ENCODE measurements at regions not wholly inside any gene's neighbourhood (a gene's known extent, or its start where the extent isn't known, plus 50 kb on each side); places are given as distances from the start of the nearest gene placed in this dataset.

DNA sequence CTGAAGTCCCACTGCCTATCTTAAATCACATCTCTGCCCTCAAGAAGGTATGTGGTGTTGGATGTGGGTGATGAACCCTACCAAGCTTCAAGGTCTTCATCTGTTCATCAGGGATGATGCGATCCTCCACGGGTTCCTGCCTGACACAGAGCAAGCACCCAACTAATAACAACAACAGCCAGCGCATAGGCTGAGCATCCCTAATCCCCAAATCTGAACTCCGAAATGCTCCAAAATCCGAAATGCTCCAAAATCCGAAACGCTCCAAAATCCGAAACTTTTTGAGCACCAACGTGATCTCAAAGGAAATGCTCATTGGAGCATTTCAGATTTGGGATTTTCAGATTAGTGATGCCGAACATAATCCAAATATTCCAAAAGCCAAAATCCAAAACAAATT, 238.9 kb upstream of the SDK2 start:
- no peaks in the 10 kb centered on the region for H3K36me3 ChIP-seq (ENCODE audit: insufficient read depth, low read depth, low read length)
- H3K27ac ChIP-seq (ENCODE audit: low read length), result no peak overlapping the region
- H3K9me3 ChIP-seq (ENCODE audit: insufficient read depth, low read depth, low read length), result no peaks in the 10 kb centered on the region
- no peaks in the 10 kb centered on the region for H3K4me1 ChIP-seq (ENCODE audit: insufficient read depth, low read length)
- no peak overlapping the region for H3K9ac ChIP-seq (ENCODE audit: low read depth, low read length)
- H3K4me3 ChIP-seq (ENCODE audit: low read length), result no peak overlapping the region
- peaks cover 6% of the 10 kb centered on the region; the same call in 1 of the 2 replicates for H3K27me3 ChIP-seq (ENCODE audit: insufficient read depth, low read length)

GRCh38 chr17:73887739-73888138, 243.5 kb upstream of the SDK2 start:
- Histone ChIP-seq H3K36me3 (ENCODE audit: insufficient read depth, low read depth, low read length) (no peaks in the 10 kb centered on the region), H3K27me3 (ENCODE audit: insufficient read depth, low read length) (no peaks in the 10 kb centered on the region; the same call in 1 of the 2 replicates), H3K4me3 (ENCODE audit: low read length) (no peak overlapping the region), H3K4me1 (ENCODE audit: insufficient read depth, low read length) (no peaks in the 10 kb centered on the region), H3K27ac (ENCODE audit: low read length) (no peak overlapping the region), H3K9me3 (ENCODE audit: insufficient read depth, low read depth, low read length) (no peaks in the 10 kb centered on the region), H3K9ac (ENCODE audit: low read depth, low read length) (no peak overlapping the region)

DNA sequence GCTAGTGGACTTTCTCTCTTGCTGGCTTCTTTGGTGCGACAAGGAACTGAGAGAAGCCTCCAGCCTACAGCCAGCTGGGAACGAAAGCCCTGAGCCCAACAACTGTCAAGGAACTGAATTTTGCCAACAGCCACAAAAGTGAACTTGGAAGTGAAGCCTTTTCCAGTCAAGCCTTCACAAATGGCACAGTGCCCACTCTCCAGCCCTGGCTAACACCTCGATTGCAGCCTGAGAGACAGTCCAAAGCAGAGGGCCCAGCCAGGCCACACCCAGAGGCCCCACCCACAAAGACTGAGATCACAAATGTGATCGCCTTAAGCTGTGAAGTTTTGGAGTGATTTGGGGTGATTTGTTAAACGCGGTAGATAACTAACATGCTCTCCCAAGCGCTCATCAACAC, 244.6 kb upstream of the SDK2 start:
- Histone ChIP-seq H3K9ac (ENCODE audit: low read depth, low read length) (no peak overlapping the region), H3K36me3 (ENCODE audit: insufficient read depth, low read depth, low read length) (no peaks in the 10 kb centered on the region), H3K4me3 (ENCODE audit: low read length) (no peak overlapping the region), H3K9me3 (ENCODE audit: insufficient read depth, low read depth, low read length) (no peaks in the 10 kb centered on the region), H3K4me1 (ENCODE audit: insufficient read depth, low read length) (no peaks in the 10 kb centered on the region), H3K27me3 (ENCODE audit: insufficient read depth, low read length) (no peaks in the 10 kb centered on the region; the same call in 1 of the 2 replicates), H3K27ac (ENCODE audit: low read length) (no peak overlapping the region)

DNA sequence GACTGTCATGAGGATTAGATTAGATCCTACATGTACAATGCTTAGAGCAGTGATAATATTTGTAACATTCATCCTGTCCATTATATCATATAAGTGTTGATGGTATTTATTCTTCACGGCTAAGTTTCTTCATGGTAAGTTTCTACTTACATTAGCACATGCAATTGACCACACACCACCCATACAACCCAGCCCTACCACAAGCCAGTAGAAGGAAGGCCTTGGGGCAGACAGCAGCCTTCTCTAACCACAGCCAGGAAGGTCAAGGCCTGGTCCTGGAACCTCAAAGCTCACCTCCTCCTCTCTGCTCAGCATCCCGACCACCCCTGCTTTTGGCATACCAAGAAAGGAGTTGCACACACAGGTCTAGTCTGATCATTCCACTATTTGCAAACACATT, 245.2 kb upstream of the SDK2 start:
- Histone ChIP-seq H3K36me3 (ENCODE audit: insufficient read depth, low read depth, low read length) (no peaks in the 10 kb centered on the region), H3K27ac (ENCODE audit: low read length) (no peak overlapping the region), H3K9ac (ENCODE audit: low read depth, low read length) (no peak overlapping the region), H3K4me3 (ENCODE audit: low read length) (no peak overlapping the region), H3K9me3 (ENCODE audit: insufficient read depth, low read depth, low read length) (no peaks in the 10 kb centered on the region), H3K27me3 (ENCODE audit: insufficient read depth, low read length) (peaks cover 1% of the 10 kb centered on the region; the same call in 1 of the 2 replicates), H3K4me1 (ENCODE audit: insufficient read depth, low read length) (no peaks in the 10 kb centered on the region)

GRCh38 chr17:73890831-73891405, 246.7 kb upstream of the SDK2 start:
- no peak overlapping the region for H3K4me3 ChIP-seq (ENCODE audit: low read length)
- no peak overlapping the region for H3K27ac ChIP-seq (ENCODE audit: low read length)
- H3K27me3 ChIP-seq (ENCODE audit: insufficient read depth, low read length), result peaks cover 14% of the 10 kb centered on the region; the same call in 1 of the 2 replicates
- H3K36me3 ChIP-seq (ENCODE audit: insufficient read depth, low read depth, low read length), result no peaks in the 10 kb centered on the region
- no peak overlapping the region for H3K9ac ChIP-seq (ENCODE audit: low read depth, low read length)
- H3K4me1 ChIP-seq (ENCODE audit: insufficient read depth, low read length), result no peaks in the 10 kb centered on the region
- no peaks in the 10 kb centered on the region for H3K9me3 ChIP-seq (ENCODE audit: insufficient read depth, low read depth, low read length)

DNA sequence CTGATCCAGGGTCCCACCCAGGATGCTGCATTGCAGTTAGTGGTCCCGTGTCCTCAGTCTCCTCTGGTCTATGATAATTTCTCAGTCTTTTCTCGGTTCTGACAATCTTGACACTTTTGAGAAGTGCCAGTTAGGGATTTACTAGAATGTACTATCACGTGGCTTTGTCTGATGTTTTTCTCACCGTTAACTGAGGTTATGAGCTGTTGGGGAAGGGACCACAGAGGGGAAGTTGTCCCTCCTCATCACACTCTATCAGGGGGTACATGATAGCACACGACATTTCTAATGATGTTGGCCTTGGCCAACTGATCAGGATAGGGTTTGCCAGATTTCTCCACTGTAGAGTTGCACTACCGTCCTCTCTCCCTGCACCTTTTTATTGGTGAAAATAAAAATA, 250.9 kb upstream of the SDK2 start:
- no peak overlapping the region for H3K4me3 ChIP-seq (ENCODE audit: low read length)

GRCh38 chr17:73896966-73897365, 252.7 kb upstream of the SDK2 start:
- Histone ChIP-seq H3K27me3 (ENCODE audit: insufficient read depth, low read length) (peaks cover 72% of the 10 kb centered on the region), H3K9me3 (ENCODE audit: insufficient read depth, low read depth, low read length) (no peaks in the 10 kb centered on the region), H3K4me3 (ENCODE audit: low read length) (no peak overlapping the region), H3K27ac (ENCODE audit: low read length) (no peak overlapping the region), H3K4me1 (ENCODE audit: insufficient read depth, low read length) (no peaks in the 10 kb centered on the region; the same call in 1 of the 2 replicates), H3K36me3 (ENCODE audit: insufficient read depth, low read depth, low read length) (no peaks in the 10 kb centered on the region), H3K9ac (ENCODE audit: low read depth, low read length) (no peak overlapping the region)

More for the DNA sequence above, 250.9 kb upstream of the SDK2 start:
- Histone ChIP-seq H3K36me3 (ENCODE audit: insufficient read depth, low read depth, low read length) (no peaks in the 10 kb centered on the region), H3K4me1 (ENCODE audit: insufficient read depth, low read length) (no peaks in the 10 kb centered on the region), H3K27me3 (ENCODE audit: insufficient read depth, low read length) (peaks cover 54% of the 10 kb centered on the region), H3K9ac (ENCODE audit: low read depth, low read length) (no peak overlapping the region), H3K9me3 (ENCODE audit: insufficient read depth, low read depth, low read length) (no peaks in the 10 kb centered on the region), H3K27ac (ENCODE audit: low read length) (no peak overlapping the region)

- Histone ChIP-seq H3K4me1 (ENCODE audit: insufficient read depth, low read length) (peaks cover 5% of the 10 kb centered on the region; the same call in 1 of the 2 replicates), H3K27me3 (ENCODE audit: insufficient read depth, low read length) (peaks cover 96% of the 10 kb centered on the region), H3K27ac (ENCODE audit: low read length) (no peak overlapping the region), H3K9ac (ENCODE audit: low read depth, low read length) (no peak overlapping the region), H3K36me3 (ENCODE audit: insufficient read depth, low read depth, low read length) (no peaks in the 10 kb centered on the region), H3K4me3 (ENCODE audit: low read length) (no peak overlapping the region), H3K9me3 (ENCODE audit: insufficient read depth, low read depth, low read length) (no peaks in the 10 kb centered on the region)
Measured at GRCh38 chr17:73899839-73900238, 255.6 kb upstream of the SDK2 start.

GRCh38 chr17:73900516-73900915, 256.3 kb upstream of the SDK2 start:
- Histone ChIP-seq H3K36me3 (ENCODE audit: insufficient read depth, low read depth, low read length) (no peaks in the 10 kb centered on the region), H3K27ac (ENCODE audit: low read length) (no peak overlapping the region), H3K27me3 (ENCODE audit: insufficient read depth, low read length) (peaks cover 98% of the 10 kb centered on the region), H3K4me1 (ENCODE audit: insufficient read depth, low read length) (peaks cover 5% of the 10 kb centered on the region; the same call in 1 of the 2 replicates), H3K9ac (ENCODE audit: low read depth, low read length) (no peak overlapping the region), H3K4me3 (ENCODE audit: low read length) (no peak overlapping the region), H3K9me3 (ENCODE audit: insufficient read depth, low read depth, low read length) (no peaks in the 10 kb centered on the region)

- Histone ChIP-seq H3K9ac (ENCODE audit: low read depth, low read length) (no peak overlapping the region), H3K27me3 (ENCODE audit: insufficient read depth, low read length) (peaks cover 98% of the 10 kb centered on the region)
Measured at GRCh38 chr17:73901249-73901648, 257.0 kb upstream of the SDK2 start.

DNA sequence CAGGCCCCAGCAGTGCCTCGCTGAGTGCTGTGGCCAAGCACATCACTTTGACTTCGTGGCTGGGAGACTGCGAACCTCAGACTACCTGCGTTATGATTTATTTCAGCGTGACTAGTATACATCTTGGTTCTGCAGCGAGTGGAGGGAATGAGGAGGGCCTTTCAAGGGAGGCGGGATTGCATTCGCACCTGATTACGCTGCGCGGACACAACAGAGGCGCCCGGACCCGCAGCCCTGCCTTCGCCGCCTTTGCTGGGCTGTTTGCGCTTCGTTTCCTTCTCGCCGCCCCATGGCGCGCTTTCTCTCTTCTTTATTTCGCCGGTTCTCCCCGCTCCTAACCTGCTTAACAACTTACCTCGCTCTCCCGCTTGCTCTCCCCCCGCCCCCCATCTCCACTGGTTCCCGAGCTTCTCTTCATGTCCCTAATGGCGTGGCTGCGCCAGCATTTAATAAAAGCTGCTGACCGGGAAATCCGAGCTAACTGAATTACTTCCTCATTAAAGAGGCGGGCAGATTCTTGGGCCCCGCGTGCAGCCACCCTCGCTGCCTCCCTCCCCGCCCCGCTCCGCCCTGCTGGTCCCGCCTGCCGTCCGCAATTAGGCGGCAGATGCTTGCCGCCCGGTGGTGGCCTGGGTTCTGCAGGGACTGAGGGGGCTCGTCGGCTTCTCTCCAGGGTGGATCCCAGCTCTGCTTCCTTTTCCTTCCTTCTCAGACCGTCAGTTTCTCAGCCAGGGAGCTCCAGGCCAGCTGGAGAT, 257.6 kb upstream of the SDK2 start:
- Histone ChIP-seq H3K4me3 (ENCODE audit: low read length) (peak overlapping the region; percentile 69; the same call in 1 of the 2 replicates), H3K36me3 (ENCODE audit: insufficient read depth, low read depth, low read length) (no peaks in the 10 kb centered on the region), H3K4me1 (ENCODE audit: insufficient read depth, low read length) (peaks cover 5% of the 10 kb centered on the region; the same call in 1 of the 2 replicates), H3K27ac (ENCODE audit: low read length) (no peak overlapping the region), H3K9ac (ENCODE audit: low read depth, low read length) (peak overlapping the region; percentile 42; the same call in 1 of the 2 replicates), H3K27me3 (ENCODE audit: insufficient read depth, low read length) (peaks cover 98% of the 10 kb centered on the region), H3K9me3 (ENCODE audit: insufficient read depth, low read depth, low read length) (no peaks in the 10 kb centered on the region)

More at GRCh38 chr17:73901249-73901648, 257.0 kb upstream of the SDK2 start:
- Histone ChIP-seq H3K27ac (ENCODE audit: low read length) (no peak overlapping the region), H3K4me3 (ENCODE audit: low read length) (peak overlapping the region; percentile 69; the same call in 1 of the 2 replicates), H3K4me1 (ENCODE audit: insufficient read depth, low read length) (peaks cover 5% of the 10 kb centered on the region; the same call in 1 of the 2 replicates), H3K36me3 (ENCODE audit: insufficient read depth, low read depth, low read length) (no peaks in the 10 kb centered on the region), H3K9me3 (ENCODE audit: insufficient read depth, low read depth, low read length) (no peaks in the 10 kb centered on the region)

All from iPS-20b (cell line).